ENCODE measurements at regions not wholly inside any gene's neighbourhood (a gene's known extent, or its start where the extent isn't known, plus 50 kb on each side); places are given as distances from the start of the nearest gene placed in this dataset.

DNA sequence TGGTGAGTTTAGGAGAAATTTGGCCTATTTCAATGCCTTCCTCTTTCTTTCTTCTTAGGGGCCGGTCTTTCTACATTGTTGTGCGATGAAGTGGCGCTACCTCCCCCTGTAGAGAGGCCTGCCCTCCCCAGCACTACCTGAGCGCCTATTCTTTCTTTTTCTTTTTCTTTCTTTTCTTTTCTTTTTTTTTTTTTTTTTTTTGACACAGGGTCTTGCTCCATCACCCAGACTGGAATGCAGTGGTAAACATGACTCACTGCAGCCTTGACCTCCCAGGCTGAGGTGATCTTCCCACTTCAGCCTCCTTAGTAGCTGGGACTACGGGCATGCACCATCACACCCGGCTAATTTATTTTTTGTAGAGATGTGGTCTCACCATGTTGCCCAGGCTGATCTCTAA lies 136.1 kb upstream of the MAX start:
- no peaks in the 10 kb centered on the region for H3K36me3 ChIP-seq
- no peaks in the 10 kb centered on the region for H3K27me3 ChIP-seq
- no peak for TF ChIP-seq POLR2A (IDR thresholded peaks at IDR 0.05)
- TF ChIP-seq, protein P1, sequence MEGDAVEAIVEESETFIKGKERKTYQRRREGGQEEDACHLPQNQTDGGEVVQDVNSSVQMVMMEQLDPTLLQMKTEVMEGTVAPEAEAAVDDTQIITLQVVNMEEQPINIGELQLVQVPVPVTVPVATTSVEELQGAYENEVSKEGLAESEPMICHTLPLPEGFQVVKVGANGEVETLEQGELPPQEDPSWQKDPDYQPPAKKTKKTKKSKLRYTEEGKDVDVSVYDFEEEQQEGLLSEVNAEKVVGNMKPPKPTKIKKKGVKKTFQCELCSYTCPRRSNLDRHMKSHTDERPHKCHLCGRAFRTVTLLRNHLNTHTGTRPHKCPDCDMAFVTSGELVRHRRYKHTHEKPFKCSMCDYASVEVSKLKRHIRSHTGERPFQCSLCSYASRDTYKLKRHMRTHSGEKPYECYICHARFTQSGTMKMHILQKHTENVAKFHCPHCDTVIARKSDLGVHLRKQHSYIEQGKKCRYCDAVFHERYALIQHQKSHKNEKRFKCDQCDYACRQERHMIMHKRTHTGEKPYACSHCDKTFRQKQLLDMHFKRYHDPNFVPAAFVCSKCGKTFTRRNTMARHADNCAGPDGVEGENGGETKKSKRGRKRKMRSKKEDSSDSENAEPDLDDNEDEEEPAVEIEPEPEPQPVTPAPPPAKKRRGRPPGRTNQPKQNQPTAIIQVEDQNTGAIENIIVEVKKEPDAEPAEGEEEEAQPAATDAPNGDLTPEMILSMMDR (IDR thresholded peaks at IDR 0.05), result no peak
- H3K27ac ChIP-seq, result peak overlapping the region in 3 of 4 donors; percentile 41 to 93 (median 85)
- peaks cover 0 to 33% (median 2%) of the 10 kb centered on the region in 4 donors for H3K4me1 ChIP-seq
- H3K4me3 ChIP-seq, result no peak overlapping the region
- DNase-seq, result no peak
- no peaks in the 10 kb centered on the region for H3K9me3 ChIP-seq

DNA sequence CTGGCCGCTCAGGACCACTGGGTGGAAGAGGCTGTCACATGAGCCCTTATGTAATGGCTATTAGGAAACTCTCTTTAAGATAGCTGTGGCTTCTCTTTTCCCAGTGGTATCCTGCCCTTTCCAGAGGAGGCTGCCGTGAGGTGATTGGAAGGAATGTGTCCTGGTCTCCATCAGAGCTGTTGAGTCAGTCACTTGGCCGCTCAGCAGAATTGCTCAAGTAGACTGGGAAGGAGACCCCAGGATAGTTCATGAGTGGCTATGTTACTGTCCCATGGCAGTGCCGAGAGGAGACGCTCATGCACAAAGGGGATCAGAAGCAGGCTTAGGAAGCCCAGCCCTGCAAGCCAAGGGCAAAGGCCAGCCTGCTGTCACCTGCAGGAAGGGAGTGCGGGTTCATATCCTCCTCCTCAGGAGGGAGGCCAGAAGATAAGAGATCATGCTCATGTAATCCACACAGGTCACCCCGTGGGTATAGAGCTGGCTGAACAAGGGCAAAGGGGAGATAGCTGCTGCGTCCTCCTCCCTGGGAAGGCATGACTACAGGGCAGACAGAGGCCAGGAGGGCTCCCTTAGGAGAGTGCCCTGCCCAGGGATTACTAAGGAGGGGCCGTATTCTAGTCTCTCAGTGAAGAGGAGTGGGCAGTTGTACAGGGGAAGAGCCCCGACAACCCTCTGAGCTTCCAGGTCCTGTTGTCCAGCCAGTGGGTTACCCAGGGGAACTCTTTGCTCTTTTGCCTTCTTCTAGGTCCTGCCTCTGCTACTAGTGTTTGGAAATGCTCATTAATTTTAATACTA lies 137.0 kb upstream of the MAX start:
- peaks cover 0 to 42% (median 2%) of the 10 kb centered on the region in 4 donors for H3K4me1 ChIP-seq
- H3K36me3 ChIP-seq, result no peaks in the 10 kb centered on the region
- peak overlapping the region in 3 of 4 donors; percentile 62 to 93 (median 85) for H3K27ac ChIP-seq
- TF ChIP-seq POLR2A (IDR thresholded peaks at IDR 0.05), result peak; percentile 30 to 58
- TF ChIP-seq, protein P1 (IDR thresholded peaks at IDR 0.05), result no peak
- H3K9me3 ChIP-seq, result no peaks in the 10 kb centered on the region
- no peaks in the 10 kb centered on the region for H3K27me3 ChIP-seq
- no peak overlapping the region for H3K4me3 ChIP-seq
- DNase-seq, result peak in 2 of 3 donors; percentile 85

DNA sequence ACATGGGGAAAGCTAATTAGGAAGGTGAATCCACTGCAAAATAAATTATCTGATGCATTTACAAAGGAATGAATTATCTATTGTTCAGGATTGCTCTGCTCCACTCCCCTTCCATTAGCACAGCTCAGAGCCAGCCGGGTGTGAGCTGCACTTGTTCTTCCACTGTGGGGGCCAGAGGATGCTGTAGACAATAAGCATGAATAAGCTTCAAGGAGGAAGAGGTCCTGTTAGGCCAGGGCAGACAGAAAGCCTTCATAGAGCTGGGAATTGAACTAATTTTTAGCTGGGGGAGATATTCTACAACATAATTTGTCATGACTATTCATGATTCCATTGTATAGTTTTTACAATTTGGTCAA lies 137.6 kb upstream of the MAX start:
- TF ChIP-seq, protein P1 (IDR thresholded peaks at IDR 0.05), result no peak
- TF ChIP-seq POLR2A (IDR thresholded peaks at IDR 0.05), result no peak
- no peaks in the 10 kb centered on the region for H3K36me3 ChIP-seq
- H3K4me1 ChIP-seq, result peaks cover 0 to 43% (median 2%) of the 10 kb centered on the region in 4 donors
- no peaks in the 10 kb centered on the region for H3K9me3 ChIP-seq
- no peak overlapping the region for H3K4me3 ChIP-seq
- H3K27me3 ChIP-seq, result no peaks in the 10 kb centered on the region
- peak overlapping the region in 3 of 4 donors; percentile 62 to 93 (median 85) for H3K27ac ChIP-seq
- DNase-seq, result no peak

DNA sequence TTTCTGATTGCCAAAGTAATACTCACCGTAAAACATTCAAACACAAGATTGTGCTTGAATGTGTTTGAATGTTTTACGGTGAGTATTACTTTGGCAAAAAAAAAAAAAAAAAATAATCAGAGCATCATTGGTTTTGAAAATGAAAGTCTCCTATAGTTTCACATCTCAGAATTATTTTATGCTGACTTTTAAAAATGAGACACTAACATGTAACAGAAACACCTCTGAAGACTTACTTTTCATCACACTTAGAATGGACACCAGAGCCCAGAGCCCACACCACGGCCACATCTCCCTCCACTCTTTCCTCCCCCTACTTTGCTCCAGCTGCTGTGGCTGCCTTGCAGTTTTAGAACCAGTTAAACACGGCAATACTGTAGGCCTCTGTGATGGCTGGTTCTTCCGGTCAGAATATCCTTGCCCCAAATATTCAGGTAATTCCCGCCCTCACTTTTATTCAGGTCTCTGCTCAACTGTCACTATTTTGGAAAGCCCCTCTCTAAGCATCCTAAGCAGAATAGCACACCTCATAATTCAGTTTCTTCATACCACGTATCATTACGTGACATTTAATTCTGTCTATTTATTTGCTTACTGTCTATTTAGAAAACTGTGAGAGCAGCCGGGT lies 138.9 kb upstream of the MAX start:
- no peaks in the 10 kb centered on the region for H3K36me3 ChIP-seq
- no peak for TF ChIP-seq POLR2A (IDR thresholded peaks at IDR 0.05)
- TF ChIP-seq, protein P1 (IDR thresholded peaks at IDR 0.05), result no peak
- no peak overlapping the region for H3K27ac ChIP-seq
- H3K27me3 ChIP-seq, result no peaks in the 10 kb centered on the region
- no peak overlapping the region for H3K4me3 ChIP-seq
- H3K4me1 ChIP-seq, result peaks cover 0 to 43% (median 2%) of the 10 kb centered on the region in 4 donors
- H3K9me3 ChIP-seq, result no peaks in the 10 kb centered on the region
- no peak for DNase-seq

DNA sequence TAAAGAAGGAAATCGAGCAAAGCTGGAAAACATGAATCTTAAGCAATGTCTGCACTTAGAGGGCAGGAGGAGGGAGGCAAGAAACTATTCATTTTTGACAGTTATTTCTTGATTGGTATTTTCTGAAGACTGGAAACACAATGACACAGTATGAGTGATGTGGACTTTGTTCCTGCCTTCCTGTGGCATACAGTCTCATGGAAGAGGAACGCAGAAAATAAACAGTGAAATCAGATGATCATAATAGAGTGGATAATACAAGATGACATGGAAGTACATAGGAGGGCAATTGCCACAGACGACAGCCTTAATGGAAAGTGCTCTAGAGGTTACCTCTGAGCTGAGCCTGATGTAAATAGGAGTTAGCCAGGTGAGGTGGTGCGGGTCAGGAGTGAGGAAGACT lies 140.4 kb upstream of the MAX start:
- Histone ChIP-seq H3K4me3 (no peak overlapping the region), H3K27ac (peak overlapping the region in 3 of 4 donors; percentile 32 to 73 (median 56)), H3K27me3 (no peaks in the 10 kb centered on the region), H3K9me3 (no peaks in the 10 kb centered on the region), H3K36me3 (no peaks in the 10 kb centered on the region), H3K4me1 (peaks cover 0 to 40% (median 2%) of the 10 kb centered on the region in 4 donors)
- DNase-seq, result no peak
- TF ChIP-seq POLR2A (IDR thresholded peaks at IDR 0.05), result no peak
- TF ChIP-seq, protein P1 (IDR thresholded peaks at IDR 0.05), result no peak
